ENCODE measurements at regions not wholly inside any gene's neighbourhood (a gene's known extent, or its start where the extent isn't known, plus 50 kb on each side); places are given as distances from the start of the nearest gene placed in this dataset.

GRCh38 chr12:19880721-19881120 is 441.4 kb downstream of the AEBP2 start:
- intact Hi-C loops (cut with DNase I; ENCODE audit: low total_unique reads), result no loop called here
- Histone ChIP-seq H3K4me1 (peaks cover 0 to 85% (median 33%) of the 10 kb centered on the region in 4 donors), H3K4me3 (no peak overlapping the region), H3K27ac (peak overlapping the region; percentile 71 to 85), H3K27me3 (no peaks in the 10 kb centered on the region), H3K9me3 (no peaks in the 10 kb centered on the region), H3K36me3 (no peaks in the 10 kb centered on the region)
- no peak for TF ChIP-seq CTCF (IDR thresholded peaks at IDR 0.05)
- DNase-seq, result no peak

GRCh38 chr12:19882346-19882745 is 443.1 kb downstream of the AEBP2 start:
- no peak for TF ChIP-seq CTCF (IDR thresholded peaks at IDR 0.05)
- intact Hi-C loops (cut with DNase I; ENCODE audit: low total_unique reads), result no loop called here
- no peak for DNase-seq
- Histone ChIP-seq H3K27ac (peak overlapping the region; percentile 71 to 85), H3K4me1 (peaks cover 0 to 89% (median 36%) of the 10 kb centered on the region in 4 donors), H3K4me3 (no peak overlapping the region), H3K27me3 (no peaks in the 10 kb centered on the region), H3K36me3 (no peaks in the 10 kb centered on the region), H3K9me3 (no peaks in the 10 kb centered on the region)

GRCh38 chr12:19884021-19884492 is 444.8 kb downstream of the AEBP2 start:
- no peaks in the 10 kb centered on the region for H3K9me3 ChIP-seq
- H3K4me1 ChIP-seq, result peaks cover 0 to 96% (median 36%) of the 10 kb centered on the region in 4 donors
- H3K36me3 ChIP-seq, result no peaks in the 10 kb centered on the region
- DNase-seq, result no peak
- no peak overlapping the region for H3K4me3 ChIP-seq
- TF ChIP-seq CTCF (IDR thresholded peaks at IDR 0.05), result no peak
- peak overlapping the region; percentile 71 to 85 for H3K27ac ChIP-seq
- no peaks in the 10 kb centered on the region for H3K27me3 ChIP-seq
- intact Hi-C loops (cut with DNase I; ENCODE audit: low total_unique reads), result no loop called here

GRCh38 chr12:19885093-19885812 is 446.0 kb downstream of the AEBP2 start:
- no peak for TF ChIP-seq CTCF (IDR thresholded peaks at IDR 0.05)
- H3K4me1 ChIP-seq, result peaks cover 0 to 86% (median 36%) of the 10 kb centered on the region in 4 donors
- no peaks in the 10 kb centered on the region for H3K36me3 ChIP-seq
- intact Hi-C loops (cut with DNase I; ENCODE audit: low total_unique reads), result no loop called here
- H3K27ac ChIP-seq, result peak overlapping the region; percentile 71 to 85
- no peaks in the 10 kb centered on the region for H3K9me3 ChIP-seq
- no peak overlapping the region for H3K4me3 ChIP-seq
- no peaks in the 10 kb centered on the region for H3K27me3 ChIP-seq
- no peak for DNase-seq

- Histone ChIP-seq H3K4me1 (peaks cover 0 to 86% (median 36%) of the 10 kb centered on the region in 4 donors), H3K27ac (peak overlapping the region; percentile 71 to 85)
- DNase-seq, result no peak
Observed at GRCh38 chr12:19886065-19886464, 446.8 kb downstream of the AEBP2 start.

More at GRCh38 chr12:19886065-19886464, 446.8 kb downstream of the AEBP2 start:
- H3K27me3 ChIP-seq, result no peaks in the 10 kb centered on the region
- no peak overlapping the region for H3K4me3 ChIP-seq
- no peak for TF ChIP-seq CTCF (IDR thresholded peaks at IDR 0.05)
- intact Hi-C loops (cut with DNase I; ENCODE audit: low total_unique reads), result no loop called here
- H3K9me3 ChIP-seq, result no peaks in the 10 kb centered on the region
- H3K36me3 ChIP-seq, result no peaks in the 10 kb centered on the region
